Pulmonary artery endothelial cell (primary cell): ENCODE measurements at regions not wholly inside any gene's neighbourhood (a gene's known extent, or its start where the extent isn't known, plus 50 kb on each side); places are given as distances from the start of the nearest gene placed in this dataset.

ENCODE experiments used
- DNase-seq: peaks from one replicate; pipeline ENCODE4 v3.0.0-alpha.2; 2011; ENCODE audit warnings: low read depth, low spot score

DNA sequence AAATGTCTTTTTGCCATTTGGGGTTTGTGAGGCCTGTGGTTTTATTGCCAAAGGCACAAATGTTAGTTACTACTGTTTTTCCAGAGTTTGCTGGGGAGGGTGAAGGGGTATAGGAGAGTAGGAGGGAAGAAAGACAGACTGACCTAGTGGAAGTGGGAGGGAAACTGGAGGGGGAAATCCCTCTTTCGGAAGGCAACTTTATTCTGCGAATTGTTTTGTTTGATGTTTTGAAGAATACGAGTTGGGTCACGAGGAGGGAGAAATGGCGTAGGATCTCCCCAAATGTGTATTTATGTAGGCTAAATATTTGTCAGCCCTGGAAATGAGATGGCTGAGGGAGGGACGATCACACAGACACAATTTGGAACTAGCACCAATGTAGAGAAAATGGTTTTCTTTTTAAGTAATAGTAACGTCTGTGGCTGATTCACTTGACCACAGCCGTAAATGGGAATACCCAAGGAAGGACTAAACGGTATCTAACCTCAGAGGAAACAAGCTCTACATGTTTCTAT is 172.3 kb downstream of the ICOS start:
- no peak for DNase-seq

DNA sequence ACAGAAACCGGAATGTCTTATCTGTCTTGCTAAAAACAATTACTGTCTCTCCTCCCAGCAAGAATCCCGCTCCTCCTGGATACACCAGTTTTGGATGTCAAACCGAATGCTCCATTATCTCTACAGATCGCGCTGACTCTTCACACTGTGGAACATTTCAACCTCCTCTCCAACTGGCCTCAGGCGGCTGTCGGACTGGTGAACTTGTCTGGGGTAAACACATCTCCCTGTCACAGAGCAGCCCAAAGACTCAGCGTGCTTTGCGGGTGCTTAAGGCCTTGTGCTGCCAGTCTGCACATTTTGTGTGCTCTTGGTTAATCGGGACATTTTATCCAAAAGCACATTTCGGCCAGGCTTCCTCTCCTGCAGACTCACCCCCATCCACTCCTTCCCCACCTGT is 173.1 kb downstream of the ICOS start:
- DNase-seq, result no peak

DNA sequence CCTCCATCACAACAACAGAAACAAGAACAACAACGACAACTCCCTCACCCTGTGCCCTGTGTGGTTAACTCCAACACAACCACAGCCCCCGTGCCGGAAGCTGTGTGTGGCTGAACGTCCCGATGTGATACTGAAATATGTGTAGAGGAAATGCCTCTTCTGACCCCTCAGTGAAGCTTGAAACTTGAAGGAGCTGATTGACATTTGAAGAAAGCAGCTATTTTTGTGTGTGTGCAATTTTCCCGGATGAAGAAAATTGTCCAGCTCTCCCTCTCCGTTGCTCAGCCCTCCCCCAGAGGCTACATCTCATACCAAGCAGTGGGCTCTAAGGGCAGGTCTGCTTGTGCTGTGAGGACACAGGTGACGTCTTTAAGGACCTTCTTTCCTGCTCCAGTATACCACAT is 173.8 kb downstream of the ICOS start:
- peak; percentile 87 for DNase-seq

DNA sequence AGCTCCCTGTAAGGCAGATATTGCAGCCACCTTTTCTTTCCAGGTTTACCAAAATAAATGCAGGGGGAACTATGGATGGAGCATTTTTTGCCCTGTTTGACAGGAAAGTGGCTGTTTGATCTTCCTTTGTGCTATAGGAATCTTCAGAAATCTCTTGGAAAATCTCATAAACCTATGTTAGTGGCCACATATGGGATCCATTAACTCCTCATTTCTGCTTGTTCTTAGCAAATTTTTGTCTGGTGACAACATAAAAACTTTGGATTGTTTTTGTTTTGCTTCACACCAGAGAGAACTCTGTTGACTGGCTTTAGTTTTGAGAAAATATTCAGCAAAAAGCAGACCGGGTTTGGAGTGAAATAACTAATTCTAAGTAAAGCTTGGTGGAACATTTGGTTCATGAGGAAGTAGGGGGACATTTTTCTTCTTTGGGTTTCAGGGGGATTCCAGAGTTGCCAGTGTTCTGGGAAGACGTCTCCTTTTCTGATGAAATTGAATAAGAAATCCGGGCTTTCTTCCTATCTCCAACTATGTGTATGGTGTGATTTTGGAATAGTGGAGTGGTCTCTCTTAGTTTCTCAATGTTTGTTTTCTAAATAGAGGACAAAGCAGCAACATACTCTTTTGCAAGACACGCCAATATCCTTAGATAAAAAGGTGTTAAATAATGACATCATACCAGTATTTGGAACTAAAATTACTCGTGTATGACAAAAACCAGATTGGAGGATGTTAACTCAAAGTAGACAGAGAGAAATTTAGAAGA is 174.4 kb downstream of the ICOS start:
- DNase-seq, result no peak

DNA sequence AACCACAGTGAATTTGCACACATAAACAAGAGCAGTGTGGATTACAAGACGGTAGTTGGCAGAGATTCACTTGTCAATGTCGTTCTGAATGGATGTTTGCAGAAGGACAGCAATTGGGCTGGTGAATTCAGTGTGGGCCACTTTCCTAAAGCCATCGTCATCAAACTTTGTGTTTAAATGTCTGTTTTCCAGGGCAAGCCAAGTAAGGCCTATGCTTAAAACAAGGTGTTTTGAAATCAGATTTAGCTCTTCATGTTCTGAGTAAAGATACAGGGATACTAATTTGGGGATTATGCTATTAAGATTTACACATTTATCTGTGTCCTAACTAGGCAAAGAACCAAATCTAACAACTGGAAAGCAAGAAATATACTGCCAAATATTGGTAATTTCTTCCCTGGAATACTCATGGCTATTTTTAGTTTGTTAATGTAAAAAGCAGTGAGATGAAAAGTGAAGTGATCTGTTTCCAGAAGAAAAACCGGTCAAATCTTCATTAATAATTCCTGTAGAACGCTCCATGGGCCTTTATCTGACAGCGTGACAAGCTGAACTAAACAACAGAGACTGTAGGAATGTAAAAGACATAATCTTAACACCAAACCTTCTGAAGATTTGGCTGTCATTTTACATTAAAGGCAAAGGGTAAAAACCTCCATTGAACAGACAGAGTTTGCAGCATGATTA is 175.7 kb downstream of the ICOS start:
- DNase-seq, result no peak

DNA sequence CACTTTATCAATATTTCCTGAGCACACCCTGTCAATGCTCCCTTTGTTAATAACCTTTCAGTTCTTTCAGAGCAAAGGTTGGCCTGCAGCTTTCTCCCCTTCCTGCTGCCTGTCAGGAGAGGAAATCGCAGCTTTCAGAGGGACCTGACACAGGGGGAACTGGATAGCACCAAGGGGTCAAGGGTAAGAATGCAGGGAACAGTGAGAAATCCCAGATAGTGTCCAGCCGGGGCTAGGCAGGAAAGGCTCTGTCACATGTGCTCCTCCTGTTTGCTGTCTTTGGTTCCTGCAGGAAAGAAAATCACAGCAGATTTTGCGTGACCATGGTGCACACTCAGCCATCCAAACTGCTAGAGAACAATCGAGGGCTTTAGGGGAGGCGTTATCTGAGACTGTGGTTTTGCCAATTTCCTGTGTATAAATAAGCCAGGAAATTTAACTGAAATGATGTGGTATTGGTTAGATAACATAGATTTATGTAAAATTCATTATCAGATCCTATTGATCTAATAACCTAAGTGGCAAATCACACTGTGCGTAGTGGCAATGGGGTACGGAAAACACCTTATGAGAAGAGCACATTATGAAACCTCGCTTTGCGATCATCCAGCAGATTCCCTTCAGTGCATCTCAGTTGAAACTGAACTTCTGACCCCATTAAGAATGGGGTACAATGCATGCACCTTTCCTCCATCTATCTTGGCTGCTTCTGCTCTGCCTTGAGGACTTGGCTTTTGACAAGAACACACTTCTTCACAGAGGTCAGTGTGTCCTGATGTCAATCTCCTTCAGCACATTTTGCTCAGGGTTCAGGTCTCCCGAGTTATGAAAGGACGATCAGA is 178.0 kb downstream of the ICOS start:
- DNase-seq, result peak; percentile 100

DNA sequence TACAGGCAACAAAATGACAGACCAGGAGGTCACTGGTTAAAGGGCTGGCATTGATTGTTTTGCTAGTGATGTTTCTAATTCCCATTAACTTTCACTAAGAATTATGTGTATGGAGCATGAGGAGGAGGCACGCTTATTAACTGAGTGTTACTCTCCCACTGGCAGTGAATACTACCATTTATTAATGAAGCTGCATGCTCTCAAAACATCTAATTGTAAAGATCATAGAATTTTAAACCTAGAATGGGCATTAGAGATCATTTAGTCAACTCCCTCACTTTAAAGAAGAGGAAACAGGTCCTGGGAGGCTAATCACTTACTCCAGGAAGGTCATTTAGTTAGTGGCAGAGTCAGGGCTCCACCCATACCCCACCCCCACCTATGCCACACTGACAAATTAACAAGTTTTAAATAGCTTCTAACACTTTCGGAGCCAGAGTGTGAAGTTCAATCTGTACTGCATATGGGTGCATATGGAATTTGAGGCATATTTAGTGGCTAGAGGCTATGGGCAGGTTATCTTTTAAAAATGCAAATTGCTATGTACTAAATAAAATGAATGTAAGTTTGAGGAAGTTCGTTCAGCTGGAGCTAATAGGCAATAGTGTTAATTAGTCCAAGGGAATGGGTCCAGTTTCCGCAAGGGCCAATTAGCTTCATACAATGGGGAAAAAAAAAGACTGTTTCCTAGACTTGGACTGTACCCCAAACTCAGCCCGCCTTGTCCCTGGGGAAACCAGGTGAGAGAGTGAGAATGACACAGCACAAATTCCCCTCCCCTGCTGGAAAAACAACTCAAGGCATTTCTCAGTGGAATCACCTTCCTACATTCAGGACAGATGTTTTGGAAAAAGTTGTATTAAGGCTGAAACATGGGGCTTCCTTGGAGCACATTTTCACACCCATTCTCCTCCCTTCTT is 178.8 kb downstream of the ICOS start:
- DNase-seq, result no peak

DNA sequence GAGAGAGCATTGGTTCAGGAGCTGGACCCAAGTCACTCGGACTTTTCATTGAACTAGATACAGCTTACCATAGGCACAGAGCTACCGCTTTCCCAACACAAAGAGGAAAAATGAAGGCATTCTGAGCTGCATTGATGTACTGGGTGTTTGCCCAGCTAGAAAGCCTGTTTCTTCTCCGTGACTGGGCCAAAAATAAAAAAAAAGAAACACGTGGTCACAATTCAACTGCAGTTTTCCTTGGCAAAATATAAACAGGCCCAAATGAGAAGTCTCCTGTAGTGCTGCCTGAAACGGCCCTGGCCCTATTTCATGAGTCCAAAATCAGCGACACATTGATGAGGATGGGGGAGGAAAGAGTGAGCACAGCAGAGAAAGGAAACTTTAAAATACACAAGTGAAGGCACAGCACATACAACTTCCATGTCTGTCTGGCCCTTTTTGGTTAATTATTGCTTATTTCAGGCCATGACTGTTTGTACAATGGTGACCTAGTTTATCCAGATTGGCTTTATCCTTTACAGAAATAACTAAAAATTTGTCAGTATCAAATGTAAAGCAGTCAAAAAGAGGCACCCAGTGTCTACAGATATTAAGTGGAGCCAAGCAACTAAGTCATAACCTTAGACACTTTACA is 179.7 kb downstream of the ICOS start:
- DNase-seq, result no peak

DNA sequence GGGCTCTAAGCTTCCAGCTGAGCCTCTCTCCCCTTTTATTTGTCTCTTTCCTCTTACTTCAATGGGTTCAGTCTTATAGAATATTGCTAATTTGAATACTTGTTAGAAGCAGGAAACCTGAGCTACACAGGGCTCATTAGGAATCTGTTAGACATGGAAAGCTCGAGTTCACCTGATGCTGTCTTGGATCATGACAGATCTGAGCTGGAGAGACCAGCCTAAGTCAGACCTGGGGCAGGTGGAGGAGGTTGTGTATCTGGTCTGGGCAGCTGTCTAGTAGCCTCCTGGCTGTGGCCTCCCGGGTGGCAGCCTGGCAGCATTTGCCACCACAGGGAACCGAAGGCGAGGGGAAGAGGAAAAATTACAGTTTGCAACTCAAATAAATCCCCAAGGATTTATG is 185.9 kb downstream of the ICOS start:
- no peak for DNase-seq

DNA sequence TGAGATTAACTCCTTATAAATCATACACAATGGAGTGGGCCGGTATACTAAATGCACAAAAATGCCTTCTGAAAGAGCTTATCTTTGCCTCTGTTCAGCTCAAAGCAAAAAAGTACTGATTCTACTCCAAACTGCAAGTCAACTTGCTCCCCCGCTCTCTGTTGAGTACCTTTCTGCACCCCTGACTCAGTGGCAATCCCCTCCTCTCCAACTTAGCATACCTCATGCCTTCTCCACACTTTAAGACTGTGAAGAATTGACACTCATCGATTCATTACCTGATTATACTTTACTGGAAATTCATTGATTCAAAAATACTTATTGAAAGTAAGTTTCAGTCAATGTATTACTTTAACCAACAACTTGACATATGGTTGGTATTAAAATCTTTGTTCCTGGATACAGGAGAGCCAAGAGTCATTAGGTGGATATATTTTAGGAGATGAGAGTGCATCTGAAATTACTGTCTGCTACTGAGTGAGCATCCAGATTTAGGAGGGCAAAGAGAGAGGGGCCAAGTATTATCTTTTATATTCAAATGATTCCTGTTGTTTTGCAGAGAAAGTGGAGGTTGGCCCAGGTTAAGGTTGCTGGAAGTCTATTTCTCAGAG is 187.7 kb downstream of the ICOS start:
- no peak for DNase-seq

DNA sequence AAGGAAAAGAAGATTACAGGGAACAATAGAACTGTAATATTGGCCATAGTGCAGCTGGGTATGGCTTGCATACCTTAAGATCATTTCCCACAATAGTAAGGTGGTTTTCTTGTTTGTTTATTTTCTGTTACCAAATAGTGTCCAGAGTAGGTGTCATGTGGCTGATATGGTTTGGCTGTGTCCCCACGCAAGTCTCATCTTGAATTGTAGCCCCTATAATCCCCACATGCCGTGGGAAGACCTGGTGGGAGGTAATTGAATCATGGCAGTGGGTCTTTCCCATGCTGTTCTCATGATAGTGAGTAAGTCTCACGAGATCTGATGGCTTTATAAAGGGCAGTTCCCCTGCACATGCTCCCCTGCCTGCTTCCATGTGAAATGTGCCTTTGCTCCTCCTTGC is 190.1 kb downstream of the ICOS start:
- DNase-seq, result no peak

DNA sequence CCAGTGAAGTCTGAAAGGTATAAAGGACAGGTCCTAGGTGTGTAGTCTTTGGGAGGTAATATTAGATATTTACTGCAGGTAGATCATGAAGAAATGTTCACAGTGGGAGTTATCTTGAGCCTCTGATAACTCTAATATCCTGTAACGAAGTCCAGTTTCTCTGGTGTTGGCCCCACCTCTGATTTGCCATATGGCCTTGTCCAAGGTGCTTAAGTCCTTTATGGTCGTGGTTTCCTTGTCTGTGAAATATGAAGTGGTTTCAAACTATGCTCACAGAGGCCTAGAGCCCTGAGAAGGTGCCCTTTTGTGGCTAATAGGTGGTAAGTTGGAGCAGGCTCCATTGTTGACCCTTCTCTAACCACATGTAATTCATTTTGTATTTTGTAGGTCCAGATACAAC is 190.7 kb downstream of the ICOS start:
- no peak for DNase-seq

DNA sequence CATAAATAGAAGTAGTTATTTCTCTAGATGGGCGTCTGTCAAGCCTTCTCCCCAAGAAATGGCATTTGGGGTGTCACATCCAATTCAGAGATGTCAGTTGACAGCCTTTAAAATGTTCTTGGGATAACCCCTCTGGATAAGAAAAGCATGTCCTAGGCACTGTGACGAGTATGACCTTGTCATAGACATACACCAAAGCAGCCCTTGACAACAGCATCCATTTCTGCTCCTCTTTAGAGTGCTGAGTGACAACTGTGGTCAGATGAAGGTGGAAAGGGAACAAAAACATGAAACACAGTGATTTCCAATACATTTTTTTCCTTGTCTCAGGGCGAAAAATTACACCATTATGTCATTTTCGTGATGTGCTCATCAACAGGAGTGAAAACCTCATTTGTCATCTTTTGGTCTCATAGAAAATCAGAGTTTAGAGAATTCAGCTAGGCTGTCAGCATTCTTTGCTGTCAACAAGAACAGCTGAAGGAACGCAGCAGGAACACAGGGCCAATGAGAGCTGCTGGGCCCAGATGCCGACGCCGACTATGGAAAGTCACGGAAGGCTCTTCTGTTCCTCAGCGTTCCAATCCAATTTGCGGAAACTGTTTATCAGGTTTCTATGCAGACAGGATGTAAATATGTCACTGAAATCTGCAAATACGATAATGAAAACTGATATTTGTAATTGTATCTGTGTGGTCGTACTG is 193.2 kb downstream of the ICOS start:
- no peak for DNase-seq

DNA sequence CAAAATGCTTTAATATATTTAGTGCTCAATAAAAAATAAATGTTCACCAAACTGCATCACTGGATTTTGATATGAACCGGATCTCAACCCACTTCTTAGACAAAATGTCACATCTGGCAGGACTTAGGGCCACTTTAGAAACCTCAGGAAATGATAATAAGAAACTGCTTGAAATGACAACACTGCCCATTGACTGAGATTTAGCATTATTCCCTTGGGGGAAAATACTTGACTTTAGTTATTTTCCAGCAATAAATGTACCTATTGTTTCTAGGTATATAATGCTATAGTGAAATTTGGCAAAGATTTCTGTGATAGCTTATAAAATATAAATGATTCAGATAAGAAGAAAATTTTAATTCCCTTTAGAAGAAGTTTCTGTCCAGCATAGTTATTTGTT is 195.1 kb downstream of the ICOS start:
- DNase-seq, result no peak

DNA sequence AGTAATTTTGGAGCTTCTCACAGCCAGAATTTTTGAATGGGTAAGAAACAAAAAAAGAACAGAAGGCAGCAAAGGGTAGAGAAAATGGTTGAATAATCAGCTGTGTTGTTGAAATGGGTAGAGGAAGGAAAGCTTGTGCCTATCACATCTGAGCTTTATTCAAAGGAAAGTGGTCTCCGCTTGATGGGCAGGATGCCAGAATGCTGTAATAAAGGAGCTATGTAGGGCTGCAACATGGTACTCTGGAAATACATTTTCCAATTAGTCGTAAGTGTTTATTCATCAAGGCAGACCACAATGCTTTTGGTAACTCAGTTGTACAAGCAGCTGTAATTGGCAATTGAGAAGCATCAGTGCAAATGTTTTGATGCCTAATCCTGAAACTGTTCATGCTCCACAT is 196.9 kb downstream of the ICOS start:
- no peak for DNase-seq

DNA sequence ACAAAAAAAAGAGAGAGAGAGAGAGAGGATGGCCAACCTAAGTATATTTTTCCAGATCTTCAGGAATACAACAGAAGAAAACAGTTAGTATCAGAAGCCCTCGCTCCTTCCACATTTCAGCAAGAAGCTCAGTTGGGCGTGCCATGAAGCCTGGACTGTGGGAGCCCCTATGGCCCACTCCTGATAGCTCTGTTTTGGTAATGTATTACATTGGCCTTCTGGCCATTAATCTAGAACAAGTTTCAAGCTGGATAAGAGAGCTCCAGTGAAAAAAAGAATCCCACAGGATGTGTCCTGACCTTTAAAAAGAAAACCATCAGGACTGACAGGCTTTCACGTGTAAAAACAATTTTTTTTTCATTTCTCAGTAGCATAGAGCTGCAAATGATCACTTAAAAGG is 197.9 kb downstream of the ICOS start:
- no peak for DNase-seq

DNA sequence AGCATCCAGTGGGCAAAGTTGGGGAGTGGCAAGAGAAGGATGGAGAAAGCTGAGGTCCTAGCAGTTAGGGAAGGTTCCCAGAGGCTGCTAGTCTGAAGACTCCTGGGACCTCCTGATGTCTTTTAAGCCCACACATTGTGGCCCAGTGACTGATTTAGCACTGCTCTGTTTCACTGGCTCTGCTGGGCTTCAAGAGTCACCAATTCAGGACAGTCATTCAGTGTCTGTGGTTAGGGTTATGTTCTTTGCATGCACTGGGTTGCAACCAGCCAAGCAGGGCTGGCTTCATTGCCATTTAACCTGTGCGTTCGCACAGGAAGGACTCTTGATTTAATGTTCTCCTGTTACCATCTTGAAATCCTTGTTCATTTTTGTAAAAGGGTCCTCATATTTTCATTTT is 199.2 kb downstream of the ICOS start:
- no peak for DNase-seq

DNA sequence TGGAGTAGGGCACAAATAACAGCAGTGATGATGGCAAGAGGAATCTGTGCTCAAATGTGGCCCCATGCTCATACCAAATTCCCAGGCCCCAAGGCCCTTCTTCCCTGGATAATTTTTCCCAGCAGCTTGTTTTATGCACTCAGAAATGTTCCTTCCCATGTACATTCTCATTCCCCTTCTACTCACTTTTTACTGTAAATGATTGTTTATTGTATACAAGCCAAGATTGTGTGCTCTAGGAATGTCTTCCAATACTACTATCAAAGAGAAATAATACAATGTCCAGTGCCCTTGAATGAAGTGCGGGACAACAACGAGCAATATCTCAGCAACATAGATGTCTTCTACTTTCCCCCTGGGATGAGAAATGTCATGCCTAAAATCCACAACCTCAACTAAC is 201.6 kb downstream of the ICOS start:
- DNase-seq, result no peak

DNA sequence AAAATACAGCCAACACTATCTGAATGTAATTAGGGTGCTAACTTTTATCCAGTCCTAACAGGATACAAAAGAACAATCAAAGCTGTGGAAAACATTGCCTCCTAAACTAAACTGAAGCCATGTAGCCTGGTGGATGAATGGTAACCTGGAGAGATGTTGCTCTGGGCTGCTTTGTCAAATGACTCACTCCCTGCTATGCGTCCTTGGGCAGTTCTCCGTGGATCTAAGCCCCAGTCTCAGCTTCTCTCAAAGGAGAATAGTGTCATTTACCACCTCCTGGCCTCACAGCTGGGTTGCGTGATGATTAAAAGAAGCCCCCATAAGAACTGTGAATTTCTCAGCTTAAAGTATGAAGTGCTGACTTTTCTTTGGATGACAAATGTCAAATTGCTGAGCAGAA is 203.7 kb downstream of the ICOS start:
- no peak for DNase-seq
